Endodermal cell (in vitro differentiated cells): ENCODE measurements at regions not wholly inside any gene's neighbourhood (a gene's known extent, or its start where the extent isn't known, plus 50 kb on each side); places are given as distances from the start of the nearest gene placed in this dataset.

Experiments used
- DNase-seq: peaks from one replicate; pipeline ENCODE4 v3.0.0-alpha.2; 2017
- H3K27ac ChIP-seq: 2 replicates; pipeline ENCODE4 v1.5.1; 2013; ENCODE audit warnings: mild to moderate bottlenecking, low read depth, low read length, moderate library complexity
- H3K27me3 ChIP-seq: 2 replicates; pipeline ENCODE4 v1.6.1; 2013; ENCODE audit warnings: mild to moderate bottlenecking, low read length, moderate library complexity; ENCODE audit not compliant: insufficient read depth, control insufficient read depth, poor library complexity, severe bottlenecking
- H3K36me3 ChIP-seq: 2 replicates; pipeline ENCODE4 v1.7.0; 2013; ENCODE audit warnings: mild to moderate bottlenecking, low read length, moderate library complexity; ENCODE audit not compliant: control insufficient read depth, insufficient read depth
- H3K4me1 ChIP-seq: one replicate; pipeline ENCODE4 v1.7.0; 2013; ENCODE audit warnings: low read length; ENCODE audit not compliant: control insufficient read depth, insufficient read depth
- H3K4me3 ChIP-seq: 2 replicates; pipeline ENCODE4 v1.5.1; 2013; ENCODE audit warnings: mild to moderate bottlenecking, low read length, moderate library complexity
- H3K9ac ChIP-seq: 2 replicates; pipeline ENCODE4 v1.6.1; 2013; ENCODE audit warnings: mild to moderate bottlenecking, low read length, moderate library complexity; ENCODE audit not compliant: poor library complexity, severe bottlenecking; ENCODE audit errors: extremely low read depth
- H3K9me3 ChIP-seq: 2 replicates; pipeline ENCODE4 v1.6.1; 2013; ENCODE audit warnings: mild to moderate bottlenecking, low read length, moderate library complexity; ENCODE audit not compliant: control insufficient read depth
- H3K27ac Mint-ChIP-seq: 2 replicates; pipeline ENCODE4 v1.8.0; 2020; ENCODE audit warnings: mixed read lengths
- H3K27me3 Mint-ChIP-seq: 2 replicates; pipeline ENCODE4 v1.8.0; 2021; ENCODE audit warnings: mild to moderate bottlenecking, mixed read lengths; ENCODE audit not compliant: insufficient read depth
- H3K36me3 Mint-ChIP-seq: 2 replicates; pipeline ENCODE4 v1.8.0; 2020; ENCODE audit warnings: low read depth, mixed read lengths
- H3K4me1 Mint-ChIP-seq: 2 replicates; pipeline ENCODE4 v1.8.0; 2020; ENCODE audit warnings: mixed read lengths
- H3K4me3 Mint-ChIP-seq: 2 replicates; pipeline ENCODE4 v1.8.0; 2020; ENCODE audit warnings: mild to moderate bottlenecking, moderate library complexity, mixed read lengths
- H3K9me3 Mint-ChIP-seq: 2 replicates; pipeline ENCODE4 v1.8.0; 2020; ENCODE audit warnings: mild to moderate bottlenecking, mixed read lengths
- WGBS, 2 experiments: methylation state at CpG; one replicate each; pipeline versions ENCODE4 v1.1.5 to v1.1.7; 2013; ENCODE audit warnings: missing lambda C conversion rate in 2 of 2, mixed read lengths in 1 of 2; ENCODE audit not compliant: insufficient coverage in 1 of 2, insufficient read length in 1 of 2; 5-methylcytosine and 5-hydroxymethylcytosine counted together
- TF ChIP-seq, protein P1 (sequence below): fragments of 200-600 bp; sonication (generic); conservative IDR thresholded peaks from 2 replicates; pipeline ENCODE4 v1.5.0; 2021; ENCODE audit warnings: antibody characterized with exemption, mild to moderate bottlenecking

DNA sequence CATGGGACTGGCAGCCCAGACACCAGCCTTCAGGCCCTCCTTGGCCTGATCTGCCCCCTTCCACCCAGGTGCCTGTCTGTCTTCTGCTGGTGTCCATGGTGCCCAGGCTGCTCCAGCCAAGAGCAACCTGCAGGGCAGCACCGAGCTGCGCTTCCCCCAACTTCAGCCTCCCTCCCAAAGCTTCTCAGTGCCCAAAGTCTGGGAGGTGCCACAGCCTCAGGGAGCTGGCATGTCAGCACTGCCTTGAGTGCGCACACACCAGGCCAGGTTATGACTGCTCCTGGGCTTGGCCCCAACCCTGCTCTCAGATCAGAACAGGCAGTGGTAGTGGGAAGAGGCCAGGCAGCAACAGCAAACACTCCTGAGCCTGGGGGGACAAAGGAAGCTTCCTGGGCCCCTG lies 304.6 kb upstream of the NRG3 start:
- 89% methylated on average over 3 of the region's 3 CpGs; no CpG with 5 or more reads in 1 of the 2 experiments for WGBS, 2 experiments

DNA sequence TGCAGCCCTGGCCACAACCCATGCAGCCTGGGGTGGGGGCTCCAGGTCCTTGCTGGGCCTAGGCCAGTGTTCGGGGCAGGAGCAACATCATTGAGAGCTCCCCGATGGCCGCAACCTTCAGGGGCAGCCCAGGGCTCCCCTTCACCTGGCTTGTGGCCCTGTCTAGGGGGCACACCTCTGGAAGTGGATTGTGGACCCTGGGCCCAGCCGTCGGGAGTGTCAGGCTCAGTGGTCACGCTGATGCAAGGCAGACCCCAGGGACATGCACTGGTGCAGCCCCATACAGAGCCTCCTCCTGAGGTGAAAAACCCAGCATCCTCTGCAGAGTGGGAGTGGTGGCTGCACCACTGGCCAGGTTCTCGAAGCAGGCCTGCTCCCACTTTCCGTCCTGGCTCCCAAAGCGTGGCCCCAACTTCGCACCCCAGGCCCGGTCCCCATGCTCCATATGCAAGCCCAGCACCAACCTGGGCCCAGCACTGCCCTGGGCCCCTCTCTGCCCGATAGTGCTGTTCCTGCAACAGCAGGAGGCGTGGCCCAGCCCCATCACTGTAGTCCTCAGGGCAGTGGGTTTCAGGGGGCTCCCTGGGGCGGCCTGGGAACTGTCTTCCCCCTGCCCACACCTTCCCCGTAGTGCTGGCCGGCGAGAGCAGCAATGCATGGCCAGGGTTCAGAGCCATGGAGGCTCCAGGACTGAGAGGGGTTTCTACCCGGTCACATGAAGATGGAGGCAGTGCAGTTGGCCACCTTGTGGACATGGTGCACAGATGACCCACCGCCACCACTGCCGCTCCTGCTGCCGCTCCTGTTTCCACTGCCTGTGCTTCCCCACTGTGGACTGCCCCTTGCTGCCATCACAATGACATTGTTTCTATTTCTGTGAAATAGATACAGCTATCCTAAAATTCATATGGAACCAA lies 303.9 kb upstream of the NRG3 start:
- TF ChIP-seq, protein P1, sequence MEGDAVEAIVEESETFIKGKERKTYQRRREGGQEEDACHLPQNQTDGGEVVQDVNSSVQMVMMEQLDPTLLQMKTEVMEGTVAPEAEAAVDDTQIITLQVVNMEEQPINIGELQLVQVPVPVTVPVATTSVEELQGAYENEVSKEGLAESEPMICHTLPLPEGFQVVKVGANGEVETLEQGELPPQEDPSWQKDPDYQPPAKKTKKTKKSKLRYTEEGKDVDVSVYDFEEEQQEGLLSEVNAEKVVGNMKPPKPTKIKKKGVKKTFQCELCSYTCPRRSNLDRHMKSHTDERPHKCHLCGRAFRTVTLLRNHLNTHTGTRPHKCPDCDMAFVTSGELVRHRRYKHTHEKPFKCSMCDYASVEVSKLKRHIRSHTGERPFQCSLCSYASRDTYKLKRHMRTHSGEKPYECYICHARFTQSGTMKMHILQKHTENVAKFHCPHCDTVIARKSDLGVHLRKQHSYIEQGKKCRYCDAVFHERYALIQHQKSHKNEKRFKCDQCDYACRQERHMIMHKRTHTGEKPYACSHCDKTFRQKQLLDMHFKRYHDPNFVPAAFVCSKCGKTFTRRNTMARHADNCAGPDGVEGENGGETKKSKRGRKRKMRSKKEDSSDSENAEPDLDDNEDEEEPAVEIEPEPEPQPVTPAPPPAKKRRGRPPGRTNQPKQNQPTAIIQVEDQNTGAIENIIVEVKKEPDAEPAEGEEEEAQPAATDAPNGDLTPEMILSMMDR: peak; percentile 30
- no peaks in the 10 kb centered on the region for H3K27me3 Mint-ChIP-seq
- WGBS, 2 experiments: 94 to 99% methylated on average over 7 to 21 of the region's 21 CpGs
- H3K36me3 Mint-ChIP-seq: no peaks in the 10 kb centered on the region
- no peak overlapping the region for H3K4me3 Mint-ChIP-seq
- Histone ChIP-seq H3K36me3 (no peaks in the 10 kb centered on the region), H3K4me3 (no peak overlapping the region), H3K27me3 (no peaks in the 10 kb centered on the region), H3K27ac (no peak overlapping the region), H3K4me1 (no peaks in the 10 kb centered on the region), H3K9ac (no peak overlapping the region), H3K9me3 (no peaks in the 10 kb centered on the region)
- no peak overlapping the region for H3K27ac Mint-ChIP-seq
- peaks cover 3% of the 10 kb centered on the region for H3K9me3 Mint-ChIP-seq
- H3K4me1 Mint-ChIP-seq: no peaks in the 10 kb centered on the region
- DNase-seq: peak; percentile 46

More for the DNA sequence above, 304.6 kb upstream of the NRG3 start:
- Mint-ChIP-seq H3K36me3 (no peaks in the 10 kb centered on the region), H3K4me3 (no peak overlapping the region), H3K27ac (no peak overlapping the region), H3K4me1 (no peaks in the 10 kb centered on the region), H3K9me3 (no peaks in the 10 kb centered on the region), H3K27me3 (no peaks in the 10 kb centered on the region)
- no peaks in the 10 kb centered on the region for H3K36me3 ChIP-seq
- TF ChIP-seq, protein P1: no peak
- no peak for DNase-seq
- no peak overlapping the region for H3K27ac ChIP-seq
- no peak overlapping the region for H3K4me3 ChIP-seq
- H3K27me3 ChIP-seq: no peaks in the 10 kb centered on the region
- H3K4me1 ChIP-seq: no peaks in the 10 kb centered on the region
- H3K9ac ChIP-seq: no peak overlapping the region
- no peaks in the 10 kb centered on the region for H3K9me3 ChIP-seq

DNA sequence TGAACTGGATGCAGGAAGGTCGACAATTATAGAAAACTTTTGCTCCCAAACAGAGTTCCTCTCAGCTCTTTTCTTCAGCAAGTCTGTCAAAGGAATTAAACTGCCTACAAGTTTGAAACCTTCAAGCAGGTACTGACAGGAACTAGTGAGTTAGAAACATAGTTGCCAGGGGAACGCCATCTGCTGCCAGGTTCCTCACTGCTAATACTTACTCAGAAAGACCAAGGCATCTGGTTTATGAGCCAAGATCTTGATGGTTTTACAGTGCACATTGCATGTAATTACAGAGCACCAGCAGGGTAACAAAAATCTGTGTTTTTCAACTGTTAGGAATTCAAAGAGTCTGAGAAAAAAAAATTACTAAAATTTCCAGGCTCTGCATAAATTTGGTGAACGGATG lies 300.0 kb upstream of the NRG3 start:
- Mint-ChIP-seq H3K36me3 (no peaks in the 10 kb centered on the region), H3K27ac (no peak overlapping the region), H3K9me3 (peaks cover 8% of the 10 kb centered on the region), H3K4me1 (no peaks in the 10 kb centered on the region), H3K27me3 (no peaks in the 10 kb centered on the region), H3K4me3 (no peak overlapping the region)
- DNase-seq: no peak
- no peaks in the 10 kb centered on the region for H3K27me3 ChIP-seq
- H3K9ac ChIP-seq: no peak overlapping the region
- no peaks in the 10 kb centered on the region for H3K4me1 ChIP-seq
- TF ChIP-seq, protein P1: no peak
- no peaks in the 10 kb centered on the region for H3K9me3 ChIP-seq
- H3K27ac ChIP-seq: no peak overlapping the region
- H3K36me3 ChIP-seq: no peaks in the 10 kb centered on the region
- no peak overlapping the region for H3K4me3 ChIP-seq
- 93 to 100% methylated on average over 1 to 3 of the region's 3 CpGs for WGBS, 2 experiments
